ENCODE measurements at regions not wholly inside any gene's neighbourhood (a gene's known extent, or its start where the extent isn't known, plus 50 kb on each side); places are given as distances from the start of the nearest gene placed in this dataset.

- no peak for TF ChIP-seq CTCF (IDR thresholded peaks at IDR 0.05)
- TF ChIP-seq POLR2A (IDR thresholded peaks at IDR 0.05), result no peak
Measured at GRCh38 chr4:177974461-177974860, 532.2 kb upstream of the AGA start.

Measured in heart left ventricle (tissue), 13 donors.